NCI-H2196 treated with DMSO at 0.1 percent for 48 hours (cell line): ENCODE measurements at regions not wholly inside any gene's neighbourhood (a gene's known extent, or its start where the extent isn't known, plus 50 kb on each side); places are given as distances from the start of the nearest gene placed in this dataset.

ENCODE experiments used
- DNase-seq: peaks from one replicate; lab custom pipeline; 2025; ENCODE audit not compliant: unreplicated experiment; lab: John Stamatoyannopoulos, UW

- no peak for DNase-seq
Observed at GRCh38 chr15:31151301-31152233, 50.0 kb upstream of the TRPM1 start.

DNA sequence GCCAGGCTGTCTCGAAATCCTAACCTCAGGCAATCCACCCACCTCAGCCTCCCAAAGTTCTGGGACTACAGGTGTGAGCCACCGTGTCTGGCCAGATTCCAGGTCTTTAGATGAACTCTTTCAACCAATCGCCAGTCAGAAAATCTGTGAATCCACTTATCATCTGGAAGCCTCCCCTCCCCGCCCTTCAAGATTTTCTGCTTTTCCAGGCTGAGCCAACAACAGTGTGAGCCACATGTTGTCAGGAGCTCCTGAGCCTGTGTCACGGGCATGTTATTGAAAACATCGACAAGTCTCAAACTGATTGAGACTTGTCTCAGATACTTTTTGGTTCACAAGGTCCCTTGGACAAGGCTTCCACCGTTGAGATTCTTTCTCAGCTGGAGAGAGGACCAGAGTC lies 52.0 kb upstream of the TRPM1 start:
- no peak for DNase-seq

DNA sequence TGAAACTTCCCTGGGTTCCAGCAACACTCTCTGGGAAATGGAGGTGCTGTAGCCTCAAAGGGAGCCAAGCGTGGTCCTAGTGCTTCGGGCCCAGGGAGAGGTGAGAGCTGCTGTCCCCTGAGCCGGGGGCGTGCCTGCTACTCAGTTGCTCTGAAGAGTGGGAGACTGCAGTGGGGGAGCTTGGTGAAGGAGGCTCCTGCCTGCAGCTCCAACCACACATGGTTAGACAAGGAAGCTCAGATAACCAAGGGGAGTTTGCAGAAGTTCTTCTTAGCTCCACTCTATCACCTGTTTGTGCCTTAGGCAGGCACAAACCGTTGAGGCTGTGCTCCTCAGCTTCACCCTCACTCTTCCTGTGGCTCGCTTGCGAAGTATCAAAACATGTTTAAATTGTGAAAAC lies 53.6 kb upstream of the TRPM1 start:
- DNase-seq, result no peak

DNA sequence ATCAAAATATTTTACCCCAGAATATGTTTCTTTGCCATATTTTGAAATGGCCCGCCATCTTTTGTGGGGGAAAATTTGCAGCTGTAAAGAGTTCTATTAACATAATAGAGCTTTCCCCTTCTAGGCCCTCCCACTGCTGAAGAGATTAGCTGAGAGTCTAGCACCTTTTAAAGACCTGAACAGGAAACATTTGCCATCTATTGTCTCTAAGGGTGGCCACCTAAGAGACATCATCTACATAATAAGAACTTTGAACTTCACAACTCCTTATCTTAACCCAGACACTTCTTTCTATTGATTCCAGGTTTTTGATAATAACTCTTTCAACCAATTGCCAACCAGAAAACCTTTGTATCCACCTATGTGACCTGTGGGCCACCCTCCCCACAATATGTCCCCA lies 54.7 kb upstream of the TRPM1 start:
- no peak for DNase-seq

DNA sequence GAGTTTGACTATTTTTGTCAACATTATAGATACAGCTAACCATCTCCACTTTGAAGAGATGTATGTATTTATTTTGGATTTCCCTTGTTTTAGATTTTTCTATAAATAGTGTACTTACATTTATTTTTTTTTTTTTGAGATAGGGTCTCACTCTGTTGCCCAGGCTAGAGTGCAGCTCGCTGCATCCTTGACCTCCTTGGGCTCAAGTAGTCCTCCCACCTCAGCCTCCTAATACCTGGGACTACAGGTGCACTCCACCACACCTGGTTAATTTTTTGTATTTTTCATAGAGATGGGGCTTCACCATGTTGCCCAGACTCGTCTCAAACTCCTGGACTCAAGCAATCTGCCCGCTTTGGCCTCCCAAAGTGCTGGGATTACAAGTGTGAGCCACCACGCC lies 55.3 kb upstream of the TRPM1 start:
- DNase-seq, result no peak

GRCh38 chr15:31157644-31158069 lies 56.1 kb upstream of the TRPM1 start:
- DNase-seq, result no peak

- DNase-seq, result no peak
Observed at GRCh38 chr15:31158858-31159569, 57.5 kb upstream of the TRPM1 start.

DNA sequence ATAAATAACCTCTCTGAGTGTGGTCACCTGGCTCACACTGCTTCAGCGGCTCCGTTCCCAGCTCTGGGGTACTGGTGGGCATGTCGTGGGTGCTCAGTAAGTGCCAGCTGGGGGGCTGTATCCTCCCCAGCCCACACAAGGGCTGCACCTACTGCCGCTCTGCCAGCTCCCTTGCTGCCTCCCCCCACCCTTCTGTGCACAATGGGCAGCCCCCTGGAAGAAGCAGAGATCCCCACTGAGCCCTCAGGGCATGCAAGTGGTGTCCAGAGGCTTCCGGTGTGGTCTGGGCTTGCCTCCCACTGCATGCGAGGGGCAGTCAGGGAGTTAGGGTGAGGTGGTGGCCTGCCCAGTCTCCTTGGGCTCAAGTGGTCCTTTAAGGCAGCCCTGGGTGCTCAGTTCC lies 58.3 kb upstream of the TRPM1 start:
- no peak for DNase-seq

DNA sequence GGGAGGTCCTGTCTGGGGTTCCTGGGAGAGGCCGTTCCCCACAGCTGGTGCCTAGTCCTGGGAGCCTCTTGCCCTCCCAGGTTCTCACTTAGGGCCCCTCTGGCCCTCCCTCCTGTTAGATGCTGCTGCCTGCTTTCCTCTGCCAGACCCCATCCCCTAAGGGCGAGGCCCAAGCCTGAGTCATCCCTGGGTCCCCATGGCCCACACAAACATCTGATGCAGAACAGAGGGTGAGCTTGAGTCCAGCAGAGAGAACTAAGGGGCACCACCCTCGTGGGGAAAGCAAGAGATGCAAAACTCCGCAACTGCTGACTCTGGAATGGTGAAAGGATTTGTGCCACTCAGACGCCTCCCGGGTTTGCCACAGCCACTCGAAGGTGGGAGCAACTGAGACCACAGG lies 58.8 kb upstream of the TRPM1 start:
- DNase-seq, result no peak

GRCh38 chr15:31160740-31161495 lies 59.4 kb upstream of the TRPM1 start:
- DNase-seq, result no peak

DNA sequence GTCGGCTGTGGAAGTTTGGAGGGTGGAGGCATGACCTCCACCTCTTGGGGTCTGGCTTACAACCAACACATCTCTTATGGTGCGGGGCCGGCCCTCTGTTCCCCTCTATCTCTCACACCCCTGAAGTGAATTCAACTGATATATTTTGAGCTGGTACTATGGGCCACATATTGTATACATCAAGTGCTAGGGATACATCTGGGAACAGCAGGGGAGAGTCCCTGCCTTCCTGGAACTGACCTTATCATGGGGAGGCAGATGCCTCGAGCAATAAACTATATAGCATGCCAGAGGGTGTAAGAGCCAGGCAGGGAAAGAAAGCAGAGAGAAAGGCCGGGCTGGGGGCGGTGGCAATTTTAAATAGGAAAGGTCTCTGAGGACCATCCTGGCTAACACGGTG lies 60.4 kb upstream of the TRPM1 start:
- no peak for DNase-seq

DNA sequence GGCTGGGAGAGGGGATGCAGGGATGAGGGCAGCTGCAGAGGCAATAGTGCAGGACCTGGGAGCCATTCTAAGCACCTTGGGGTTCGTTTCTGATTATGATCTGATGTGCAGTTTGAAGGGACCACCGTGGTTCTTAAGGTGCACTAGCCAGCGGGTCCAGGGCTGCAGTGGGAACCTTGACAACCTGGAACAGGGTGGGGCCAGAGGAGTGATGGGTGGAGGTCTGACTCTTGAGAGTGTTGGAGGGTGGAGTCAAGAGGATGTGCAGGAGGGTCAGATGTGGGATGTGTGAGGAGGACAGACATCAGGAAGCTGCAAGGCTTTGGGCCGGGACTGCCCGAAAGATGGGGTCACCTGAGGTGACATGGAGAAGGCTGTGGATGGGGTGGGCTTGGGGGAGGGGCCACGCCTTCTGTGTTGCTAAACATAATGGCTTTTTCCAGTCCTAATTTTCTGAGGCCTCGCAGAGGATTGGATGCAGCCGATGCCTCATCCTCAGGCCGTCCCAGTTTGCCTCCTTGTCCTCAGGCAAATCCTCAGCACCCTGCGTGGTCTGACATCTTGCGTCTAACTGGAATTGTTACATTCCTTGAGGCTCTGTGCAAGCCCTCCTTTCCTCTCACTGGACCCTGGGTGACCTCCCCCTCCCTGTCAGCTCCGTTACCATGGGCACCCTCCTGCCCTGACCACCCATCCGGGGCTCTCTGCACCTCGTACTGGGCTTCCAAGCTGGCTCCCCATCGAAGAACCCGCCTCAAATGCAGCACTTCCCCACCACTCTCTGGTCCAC lies 61.4 kb upstream of the TRPM1 start:
- no peak for DNase-seq

GRCh38 chr15:31163769-31164572 lies 62.4 kb upstream of the TRPM1 start:
- no peak for DNase-seq

DNA sequence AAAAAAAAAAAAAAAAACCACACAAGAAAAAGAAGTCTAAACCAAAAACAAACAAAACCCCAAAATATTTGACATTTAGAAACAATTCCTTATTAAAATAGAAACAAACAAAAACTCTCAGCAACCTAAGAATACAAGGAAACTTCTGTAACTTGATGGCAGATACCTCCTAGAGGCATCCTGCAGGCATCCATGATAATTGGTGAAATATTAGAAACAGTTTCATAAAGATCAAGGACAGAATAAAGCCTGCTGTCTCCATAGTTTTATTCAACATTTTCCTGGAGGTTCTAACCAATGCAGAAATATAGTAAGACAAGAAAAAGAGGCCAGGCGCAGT lies 63.0 kb upstream of the TRPM1 start:
- no peak for DNase-seq

GRCh38 chr15:31169558-31169957 lies 68.0 kb upstream of the TRPM1 start:
- no peak for DNase-seq

- no peak for DNase-seq
Observed at GRCh38 chr15:31171731-31172130, 70.2 kb upstream of the TRPM1 start.

DNA sequence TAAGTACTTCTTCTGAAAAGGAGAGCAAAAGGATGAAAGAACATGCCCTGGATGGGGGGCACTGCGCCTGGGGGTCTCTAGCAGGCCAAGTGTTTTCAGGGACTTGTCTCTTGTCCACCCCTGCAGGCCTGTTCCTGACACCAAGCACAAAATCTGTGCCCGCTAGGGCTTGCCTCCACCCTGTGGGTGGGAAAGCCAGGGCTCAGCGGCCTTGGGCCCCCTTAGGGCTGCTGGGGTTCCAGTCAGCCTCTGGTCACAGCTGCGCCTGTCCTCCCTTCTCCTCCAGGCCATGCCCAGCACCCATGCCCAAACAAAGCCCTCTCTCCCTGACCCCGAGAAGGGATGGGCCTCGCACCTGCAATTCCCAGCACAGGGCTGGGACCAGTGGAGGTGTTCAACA lies 71.1 kb upstream of the TRPM1 start:
- no peak for DNase-seq

- DNase-seq, result no peak
Observed at GRCh38 chr15:31173790-31174450, 72.4 kb upstream of the TRPM1 start.

GRCh38 chr15:31175484-31175883 lies 74.0 kb upstream of the TRPM1 start:
- no peak for DNase-seq

- DNase-seq, result no peak
Observed at GRCh38 chr15:31177951-31178350, 76.4 kb upstream of the TRPM1 start.
